ENCODE measurements at regions not wholly inside any gene's neighbourhood (a gene's known extent, or its start where the extent isn't known, plus 50 kb on each side); places are given as distances from the start of the nearest gene placed in this dataset.
A peak's percentile ranks its signal among the peaks of the same experiment; 100 is the strongest.

DNA sequence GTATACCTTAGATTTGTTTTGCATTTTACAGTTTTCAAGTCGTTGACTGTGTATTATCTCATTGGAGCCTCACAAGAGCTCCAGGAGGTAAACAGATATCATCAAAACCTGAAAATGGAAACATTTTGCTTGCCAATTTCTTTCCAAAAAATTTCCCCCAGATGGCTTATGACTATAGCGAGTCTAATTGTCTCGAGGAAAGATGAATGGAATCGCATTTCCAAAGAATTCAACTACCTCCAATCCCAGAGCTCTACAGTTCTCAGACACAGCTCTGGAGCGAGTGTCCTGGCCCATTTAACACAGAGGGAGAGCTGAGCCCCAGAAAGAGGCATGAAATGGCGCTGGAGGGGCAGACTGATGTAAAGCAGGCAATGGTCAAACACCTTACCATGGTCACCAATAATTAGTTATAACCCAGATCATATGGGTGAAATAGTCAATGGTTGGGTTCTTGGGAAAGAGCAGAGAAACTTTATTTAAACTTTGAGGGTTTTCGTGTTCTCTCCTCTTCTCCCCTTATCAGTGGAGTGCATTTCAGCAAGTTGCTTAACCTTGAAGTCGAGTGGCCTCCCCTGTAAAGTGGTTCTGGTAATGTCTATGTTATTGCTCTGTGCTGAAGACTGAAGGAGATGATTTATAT is 168.2 kb downstream of the ZDHHC21 start:
- H3K9me3 ChIP-seq (ENCODE audit: insufficient read depth in 2 of 2, low read depth in 1 of 2, low read length in 1 of 2): no peaks in the 10 kb centered on the region
- H3K18ac ChIP-seq (ENCODE audit: extremely low read depth, low read length): no peak overlapping the region
- no peak overlapping the region for H3K27ac ChIP-seq (ENCODE audit: low read depth, low read length)
- H4K91ac ChIP-seq (replicated peaks; ENCODE audit: insufficient read length, low read length): no peak overlapping the region
- no peaks in the 10 kb centered on the region for H3K27me3 ChIP-seq (replicated peaks in 1 of 4; ENCODE audit: control insufficient read depth in 3 of 4, extremely low read depth in 1 of 4, insufficient read depth in 3 of 4, low read length in 3 of 4)
- H2AK5ac ChIP-seq (ENCODE audit: low read depth, low read length): no peak overlapping the region
- DNase-seq (ENCODE audit: low read depth in 1 of 2, low spot score in 2 of 2): no peak
- POLR2A ChIA-PET (ENCODE audit: partially characterized antibody): no interaction called here
- no peaks in the 10 kb centered on the region for H3K23me2 ChIP-seq (ENCODE audit: low read depth, low read length)
- H3K4me1 ChIP-seq (replicated peaks in 1 of 4; ENCODE audit: control insufficient read depth in 3 of 4, insufficient read depth in 4 of 4, low read length in 3 of 4): no peaks in the 10 kb centered on the region
- H3K4ac ChIP-seq (replicated peaks; ENCODE audit: insufficient read length, low read depth, low read length): no peak overlapping the region
- no peaks in the 10 kb centered on the region for H3K36me3 ChIP-seq (ENCODE audit: control insufficient read depth in 2 of 4, insufficient read depth in 4 of 4, low read length in 3 of 4)
- no peak overlapping the region for H3K56ac ChIP-seq (replicated peaks; ENCODE audit: insufficient read length, low read depth, low read length)
- H2BK12ac ChIP-seq (ENCODE audit: low read depth, low read length): no peak overlapping the region
- 0 out of 2 replicates have a peak overlapping the region, but pooled peaks have one; percentile 10 for H2AFZ ChIP-seq (ENCODE audit: low read length)
- no peak overlapping the region for H3K4me2 ChIP-seq (ENCODE audit: insufficient read depth in 1 of 2, low read depth in 2 of 2, low read length in 2 of 2)
- no peak overlapping the region for H2BK5ac ChIP-seq (ENCODE audit: low read depth, low read length)
- no peaks in the 10 kb centered on the region for H3K79me1 ChIP-seq (ENCODE audit: low read depth, low read length)
- H2BK120ac ChIP-seq (replicated peaks; ENCODE audit: low read depth, low read length): no peak overlapping the region
- H2BK20ac ChIP-seq (ENCODE audit: low read length): no peak overlapping the region
- H3K14ac ChIP-seq (ENCODE audit: insufficient read length): no peak overlapping the region
- 88% methylated on average over 8 of the region's 8 CpGs; no CpG with 5 or more reads in 1 of the 2 experiments for WGBS, 2 experiments (ENCODE audit: extremely low coverage in 1 of 2, insufficient coverage in 1 of 2, insufficient read length in 1 of 2, insufficient replicate concordance in 2 of 2, low coverage in 1 of 2, low lambda C conversion rate in 2 of 2, missing lambda C conversion rate in 1 of 2)
- CTCF ChIA-PET (ENCODE audit: partially characterized antibody): interaction anchor here (1.3 to 2.0 kb wide), 3 partner anchors 12 to 136 kb away, joined by 3 to 5 read pairs (median 4); no protein-coding TSS in a partner anchor
- H3K9ac ChIP-seq (replicated peaks in 1 of 4; ENCODE audit: extremely low read depth in 1 of 4, low read depth in 3 of 4, low read length in 3 of 4): no peak overlapping the region
- FAIRE-seq: no peak
- H4K8ac ChIP-seq (ENCODE audit: extremely low read depth, insufficient read depth, low read length): no peak overlapping the region
- H3K23ac ChIP-seq (ENCODE audit: insufficient read length): no peak overlapping the region
- H4K20me1 ChIP-seq (replicated peaks in 1 of 2; ENCODE audit: control insufficient read depth in 1 of 2, insufficient read depth in 2 of 2, low read length in 2 of 2): no peaks in the 10 kb centered on the region
- H2BK15ac ChIP-seq (ENCODE audit: low read length): no peak overlapping the region
- no peak overlapping the region for H3K4me3 ChIP-seq (ENCODE audit: extremely low read depth in 1 of 4, insufficient read depth in 2 of 4, low read depth in 3 of 4, low read length in 4 of 4)
- no peaks in the 10 kb centered on the region for H3K79me2 ChIP-seq (ENCODE audit: control insufficient read depth in 1 of 2, insufficient read depth in 2 of 2, low read length in 2 of 2)
- H4K5ac ChIP-seq (ENCODE audit: insufficient read length, low read depth, low read length): no peak overlapping the region
- TF ChIP-seq RNF2 (IDR thresholded peaks at IDR 0.05; ENCODE audit: borderline replicate concordance, low read depth, low read length, missing control alignments, poor library complexity, severe bottlenecking) (no peak), CBX8 (IDR thresholded peaks at IDR 0.05; ENCODE audit: borderline replicate concordance, low read depth, low read length) (no peak), CHD1 (IDR thresholded peaks at IDR 0.05; ENCODE audit: low read depth, low read length) (no peak), BRCA1 (IDR thresholded peaks at IDR 0.05; ENCODE audit: low read depth, low read length) (no peak), JUN (IDR thresholded peaks at IDR 0.05; ENCODE audit: low read depth, low read length) (no peak), POLR2AphosphoS5 (IDR thresholded peaks at IDR 0.05; ENCODE audit: low read depth, low read length) (no peak), RFX5 (IDR thresholded peaks at IDR 0.05; ENCODE audit: borderline replicate concordance, low read depth, low read length) (no peak), ZNF274 (IDR thresholded peaks at IDR 0.05; ENCODE audit: borderline replicate concordance, extremely low read depth, low read length) (no peak), TAF1 (IDR thresholded peaks at IDR 0.05; ENCODE audit: low read depth, low read length) (no peak)
- TF ChIP-seq, protein P1, sequence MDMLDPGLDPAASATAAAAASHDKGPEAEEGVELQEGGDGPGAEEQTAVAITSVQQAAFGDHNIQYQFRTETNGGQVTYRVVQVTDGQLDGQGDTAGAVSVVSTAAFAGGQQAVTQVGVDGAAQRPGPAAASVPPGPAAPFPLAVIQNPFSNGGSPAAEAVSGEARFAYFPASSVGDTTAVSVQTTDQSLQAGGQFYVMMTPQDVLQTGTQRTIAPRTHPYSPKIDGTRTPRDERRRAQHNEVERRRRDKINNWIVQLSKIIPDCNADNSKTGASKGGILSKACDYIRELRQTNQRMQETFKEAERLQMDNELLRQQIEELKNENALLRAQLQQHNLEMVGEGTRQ (IDR thresholded peaks at IDR 0.05; ENCODE audit: low read length): no peak
- TF ChIP-seq, protein P2, sequence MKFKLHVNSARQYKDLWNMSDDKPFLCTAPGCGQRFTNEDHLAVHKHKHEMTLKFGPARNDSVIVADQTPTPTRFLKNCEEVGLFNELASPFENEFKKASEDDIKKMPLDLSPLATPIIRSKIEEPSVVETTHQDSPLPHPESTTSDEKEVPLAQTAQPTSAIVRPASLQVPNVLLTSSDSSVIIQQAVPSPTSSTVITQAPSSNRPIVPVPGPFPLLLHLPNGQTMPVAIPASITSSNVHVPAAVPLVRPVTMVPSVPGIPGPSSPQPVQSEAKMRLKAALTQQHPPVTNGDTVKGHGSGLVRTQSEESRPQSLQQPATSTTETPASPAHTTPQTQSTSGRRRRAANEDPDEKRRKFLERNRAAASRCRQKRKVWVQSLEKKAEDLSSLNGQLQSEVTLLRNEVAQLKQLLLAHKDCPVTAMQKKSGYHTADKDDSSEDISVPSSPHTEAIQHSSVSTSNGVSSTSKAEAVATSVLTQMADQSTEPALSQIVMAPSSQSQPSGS (IDR thresholded peaks at IDR 0.05; ENCODE audit: low read length): no peak
